Stomach smooth muscle (tissue), 2 donors: ENCODE measurements at regions not wholly inside any gene's neighbourhood (a gene's known extent, or its start where the extent isn't known, plus 50 kb on each side); places are given as distances from the start of the nearest gene placed in this dataset.

Experiments used
- H3K27ac ChIP-seq: one replicate; pipeline ENCODE4 v1.7.0; 2013; ENCODE audit warnings: mild to moderate bottlenecking, low read length, inconsistent platforms
- H3K27me3 ChIP-seq, 2 donors: one replicate each; pipeline ENCODE4 v1.7.0; 2013; ENCODE audit warnings: low read length in 2 of 2; ENCODE audit not compliant: insufficient read depth in 2 of 2, control insufficient read depth in 1 of 2
- H3K36me3 ChIP-seq, 2 donors: one replicate each; pipeline ENCODE4 v1.7.0; 2013; ENCODE audit warnings: low read length in 2 of 2; ENCODE audit not compliant: control insufficient read depth in 2 of 2, insufficient read depth in 2 of 2
- H3K4me1 ChIP-seq: one replicate; pipeline ENCODE4 v1.7.0; 2013; ENCODE audit warnings: low read length; ENCODE audit not compliant: control insufficient read depth, insufficient read depth
- H3K4me3 ChIP-seq, 2 donors: one replicate each; pipeline ENCODE4 v1.7.0; 2013; ENCODE audit warnings: low read length in 2 of 2
- H3K9ac ChIP-seq, 2 donors: one replicate each; pipeline ENCODE4 v1.7.0; 2013; ENCODE audit warnings: low read length in 2 of 2, mild to moderate bottlenecking in 1 of 2
- H3K9me3 ChIP-seq, 2 donors: one replicate each; pipeline ENCODE4 v1.7.0; 2013; ENCODE audit warnings: low read length in 2 of 2; ENCODE audit not compliant: control insufficient read depth in 2 of 2
- donor health status: healthy.
- donor health status: Pancreatic carcinoma.

DNA sequence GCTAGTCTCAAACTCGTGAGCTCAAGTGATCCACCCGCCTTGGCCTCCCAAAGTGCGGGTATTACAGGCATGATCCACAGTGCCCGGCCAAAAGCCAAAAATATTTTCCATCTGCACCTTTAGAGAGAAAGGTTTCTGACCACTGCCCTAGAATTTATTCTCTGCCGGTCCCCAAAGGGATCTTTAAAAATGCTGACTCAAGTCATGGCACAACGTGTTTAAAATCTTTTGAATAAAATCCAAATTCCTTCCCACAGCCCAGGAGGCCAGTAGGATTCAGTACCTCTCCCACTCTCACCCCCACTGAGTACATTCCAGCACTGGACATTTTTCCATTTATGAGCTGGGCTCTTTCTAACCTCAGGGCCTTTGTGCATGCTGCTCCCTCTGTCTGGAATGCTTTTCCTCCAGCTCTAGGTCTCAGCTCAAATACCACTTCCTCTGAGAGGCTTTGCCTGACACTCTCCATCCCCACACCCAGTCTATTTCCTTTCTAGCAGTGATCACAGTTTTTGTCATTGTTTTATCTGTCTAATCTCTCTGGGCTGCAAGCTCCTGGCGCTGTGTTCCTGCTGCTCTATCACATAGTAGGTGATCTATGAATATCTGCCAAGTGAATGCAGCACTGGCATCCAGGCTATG is 502.9 kb downstream of the SHQ1 start:
- Histone ChIP-seq H3K9me3 (peaks cover 0 to 3% of the 10 kb centered on the region in 2 donors), H3K27me3 (no peaks in the 10 kb centered on the region), H3K36me3 (no peaks in the 10 kb centered on the region), H3K9ac (no peak overlapping the region), H3K4me3 (no peak overlapping the region), H3K4me1 (peaks cover 3% of the 10 kb centered on the region), H3K27ac (no peak overlapping the region)

DNA sequence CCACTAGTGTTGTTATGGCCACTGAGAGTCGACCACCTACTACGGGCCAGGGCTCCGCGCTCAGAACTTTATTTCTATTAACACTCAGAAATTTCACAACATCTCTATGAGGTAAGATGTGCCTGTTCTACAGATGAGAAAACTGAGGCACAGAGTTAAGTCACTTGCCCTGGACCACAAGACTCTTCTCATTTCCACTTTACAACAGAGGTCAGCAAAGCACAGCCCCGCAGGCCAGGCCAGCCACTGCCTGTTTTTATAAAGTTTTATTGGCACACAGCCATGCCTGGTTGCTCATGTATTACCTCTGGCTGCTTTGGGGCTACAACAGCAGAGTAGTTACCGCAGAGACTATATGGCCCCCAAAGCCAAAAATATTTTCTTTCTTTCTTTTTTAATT is 503.6 kb downstream of the SHQ1 start:
- Histone ChIP-seq H3K9ac (no peak overlapping the region), H3K27ac (no peak overlapping the region), H3K9me3 (peaks cover 0 to 3% of the 10 kb centered on the region in 2 donors), H3K4me1 (peaks cover 3% of the 10 kb centered on the region), H3K36me3 (no peaks in the 10 kb centered on the region), H3K4me3 (no peak overlapping the region), H3K27me3 (no peaks in the 10 kb centered on the region)

DNA sequence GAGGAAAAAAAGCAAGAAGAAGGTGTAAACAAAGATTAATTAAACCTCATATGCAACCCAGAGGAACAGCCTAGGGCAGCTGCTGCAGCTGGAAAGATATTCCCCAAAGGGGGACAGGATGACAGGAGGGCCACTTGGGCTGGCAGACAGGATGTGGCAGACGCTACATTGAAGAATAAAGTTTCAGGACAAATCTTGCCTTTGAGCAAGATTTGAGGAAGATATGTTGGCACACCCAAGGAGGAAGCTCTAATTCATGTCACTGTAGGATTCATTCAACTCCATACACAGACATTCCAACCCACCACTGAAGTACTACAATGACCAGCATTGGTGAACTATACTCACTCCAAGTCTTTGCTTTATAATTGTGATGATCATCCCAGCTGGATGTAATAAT is 504.0 kb downstream of the SHQ1 start:
- peaks cover 0 to 3% of the 10 kb centered on the region in 2 donors for H3K9me3 ChIP-seq
- no peak overlapping the region for H3K27ac ChIP-seq
- H3K4me1 ChIP-seq: peaks cover 7% of the 10 kb centered on the region
- no peaks in the 10 kb centered on the region for H3K36me3 ChIP-seq
- no peaks in the 10 kb centered on the region for H3K27me3 ChIP-seq
- H3K4me3 ChIP-seq: no peak overlapping the region
- no peak overlapping the region for H3K9ac ChIP-seq

DNA sequence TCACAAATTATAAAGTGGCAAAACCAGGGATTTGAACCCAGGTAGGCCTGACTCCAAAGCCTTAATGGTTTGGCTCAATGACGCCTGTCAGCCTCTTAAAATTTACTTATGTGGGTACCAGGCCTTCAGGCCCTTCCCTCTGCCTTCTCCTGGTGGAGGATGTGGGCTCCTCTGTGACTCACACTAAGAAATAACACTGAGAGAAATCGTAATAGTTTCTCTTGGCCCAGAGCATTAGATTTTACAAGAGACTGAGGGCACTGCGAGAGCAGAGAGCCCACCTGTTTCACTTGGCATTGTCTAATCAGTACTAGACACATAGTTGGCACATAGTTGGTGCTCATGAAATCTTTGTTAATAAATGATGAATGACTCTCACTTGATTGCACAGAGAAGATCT is 505.2 kb downstream of the SHQ1 start:
- Histone ChIP-seq H3K36me3 (no peaks in the 10 kb centered on the region), H3K4me3 (no peak overlapping the region), H3K27me3 (no peaks in the 10 kb centered on the region), H3K9ac (no peak overlapping the region), H3K9me3 (no peaks in the 10 kb centered on the region), H3K4me1 (peaks cover 7% of the 10 kb centered on the region), H3K27ac (no peak overlapping the region)

DNA sequence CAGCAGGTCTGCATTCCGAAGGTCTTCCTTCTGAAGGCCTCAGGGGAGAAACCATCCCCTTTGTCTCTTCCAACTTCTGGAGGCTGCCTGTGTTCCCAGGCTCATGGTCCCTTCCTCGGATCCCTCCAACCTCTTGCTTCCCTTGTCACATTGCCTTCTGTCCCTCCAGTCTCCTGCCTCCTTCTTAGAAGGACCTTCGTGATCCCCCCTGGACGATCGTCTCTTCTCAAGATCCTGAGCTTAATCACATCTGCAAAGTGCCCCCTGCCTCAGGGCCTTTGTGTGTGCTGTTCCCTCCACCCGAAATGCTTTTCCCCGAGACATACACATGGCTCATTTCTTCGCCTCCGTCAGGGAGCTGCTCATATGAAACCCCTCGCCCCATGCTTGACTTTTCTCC is 505.8 kb downstream of the SHQ1 start:
- no peak overlapping the region for H3K4me3 ChIP-seq
- H3K36me3 ChIP-seq: no peaks in the 10 kb centered on the region
- H3K9ac ChIP-seq: no peak overlapping the region
- no peaks in the 10 kb centered on the region for H3K9me3 ChIP-seq
- no peaks in the 10 kb centered on the region for H3K27me3 ChIP-seq
- no peak overlapping the region for H3K27ac ChIP-seq
- H3K4me1 ChIP-seq: peaks cover 7% of the 10 kb centered on the region

DNA sequence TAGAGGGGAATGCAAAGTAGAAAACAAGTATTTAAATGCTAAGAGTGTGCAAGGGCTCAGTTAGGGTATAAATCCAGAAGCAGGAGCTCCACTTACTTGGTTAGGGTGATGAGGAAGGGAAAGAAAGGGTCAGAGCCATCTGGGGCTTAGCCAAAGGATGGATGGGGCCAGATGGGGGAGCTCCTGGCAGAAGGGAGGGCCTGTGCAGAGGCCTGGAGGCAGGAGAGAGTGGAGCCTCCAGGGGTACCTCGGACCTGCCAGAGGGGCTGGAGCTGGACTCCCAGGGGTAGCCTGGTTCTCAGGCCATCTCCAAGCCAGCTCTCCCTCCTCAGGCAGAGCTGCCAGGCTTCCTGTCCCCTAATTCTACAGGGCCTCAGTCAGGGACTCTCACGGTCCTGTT is 506.3 kb downstream of the SHQ1 start:
- H3K9ac ChIP-seq: no peak overlapping the region
- no peaks in the 10 kb centered on the region for H3K36me3 ChIP-seq
- no peaks in the 10 kb centered on the region for H3K9me3 ChIP-seq
- peaks cover 12% of the 10 kb centered on the region for H3K4me1 ChIP-seq
- H3K27ac ChIP-seq: no peak overlapping the region
- no peaks in the 10 kb centered on the region for H3K27me3 ChIP-seq
- H3K4me3 ChIP-seq: no peak overlapping the region

DNA sequence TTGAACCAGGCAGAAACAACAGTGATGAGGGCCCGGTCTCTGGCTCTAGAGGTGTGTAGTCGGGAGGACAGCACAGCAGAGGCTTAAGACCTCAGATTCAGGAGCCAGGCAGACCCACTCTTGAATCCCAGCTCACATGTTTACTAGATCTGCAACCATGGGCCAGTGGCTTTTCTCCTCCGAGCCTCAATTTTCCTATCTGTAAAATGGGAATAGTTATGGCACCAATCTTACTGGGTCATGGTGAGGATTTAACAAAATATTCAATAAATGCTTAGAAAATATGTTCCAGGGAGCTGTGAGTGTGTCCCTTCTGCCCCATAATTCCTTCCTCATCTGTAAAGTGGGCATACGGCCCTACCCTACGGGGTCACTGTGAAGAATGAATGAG is 506.9 kb downstream of the SHQ1 start:
- H3K4me3 ChIP-seq: no peak overlapping the region
- H3K4me1 ChIP-seq: peaks cover 17% of the 10 kb centered on the region
- H3K9me3 ChIP-seq: no peaks in the 10 kb centered on the region
- no peaks in the 10 kb centered on the region for H3K36me3 ChIP-seq
- H3K9ac ChIP-seq: no peak overlapping the region
- H3K27me3 ChIP-seq: no peaks in the 10 kb centered on the region
- H3K27ac ChIP-seq: no peak overlapping the region

DNA sequence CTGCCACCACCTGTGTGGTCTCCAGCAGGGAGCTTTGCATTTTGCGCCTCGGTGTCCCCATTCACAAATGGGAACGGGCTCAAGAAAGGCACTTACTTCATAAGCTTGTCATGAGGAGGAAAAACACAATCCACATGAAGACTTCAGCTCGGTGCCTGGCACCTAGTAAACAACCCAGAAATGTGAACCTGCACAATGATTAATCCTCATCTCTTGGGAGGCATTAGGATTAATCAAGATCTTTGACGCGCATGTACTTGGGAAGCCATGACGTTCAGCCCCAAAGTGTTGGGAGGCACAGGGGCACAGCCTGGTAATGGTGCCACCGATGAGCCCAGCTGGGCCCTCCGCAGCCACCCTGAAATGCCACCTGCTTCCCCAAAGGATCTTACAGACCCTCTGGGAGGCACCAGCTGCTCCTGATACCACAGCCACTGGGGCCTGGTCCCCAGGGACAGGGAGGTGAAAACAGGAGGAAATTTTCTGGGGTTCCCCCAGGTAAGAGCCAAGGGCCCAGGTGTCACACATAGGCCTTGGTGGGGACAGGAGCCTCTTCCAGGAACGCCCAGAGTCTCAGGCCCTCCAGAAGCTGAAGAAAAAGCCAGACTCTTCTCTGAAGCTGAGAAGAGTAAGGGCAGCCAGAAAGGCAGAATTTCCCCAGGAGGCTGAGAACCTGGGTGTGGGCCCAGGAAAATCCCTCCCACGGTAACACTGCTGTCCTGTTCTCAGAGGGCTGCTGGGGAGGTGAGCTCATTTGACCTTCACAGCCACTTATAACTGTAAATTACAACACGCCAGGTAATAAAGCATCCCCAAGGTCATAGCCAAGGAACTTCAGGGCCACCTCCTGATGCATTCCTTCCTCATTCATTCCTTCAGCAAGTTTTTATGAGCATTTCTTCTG is 507.5 kb downstream of the SHQ1 start:
- peaks cover 19% of the 10 kb centered on the region for H3K4me1 ChIP-seq

DNA sequence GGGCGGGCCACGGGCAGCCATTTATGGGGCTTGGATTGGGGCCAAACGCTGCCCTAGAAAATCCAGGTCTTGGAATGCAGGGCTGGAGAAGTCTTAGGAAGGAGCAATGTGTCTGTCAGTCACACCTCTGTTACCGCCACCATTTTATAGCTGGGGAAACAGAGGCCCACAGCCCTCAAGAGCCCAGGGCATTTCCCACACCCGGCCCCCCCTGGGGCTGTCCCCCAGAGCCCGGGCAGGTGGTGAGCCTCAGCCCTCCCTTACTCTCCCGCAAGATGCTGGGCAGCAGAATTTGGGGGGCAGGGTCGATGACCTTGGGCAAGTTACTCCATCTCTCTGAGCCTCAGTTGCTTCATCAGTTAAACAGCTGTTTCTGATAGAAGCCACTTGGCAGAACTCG is 508.2 kb downstream of the SHQ1 start:
- Histone ChIP-seq H3K27me3 (no peaks in the 10 kb centered on the region), H3K4me1 (peaks cover 19% of the 10 kb centered on the region), H3K36me3 (no peaks in the 10 kb centered on the region), H3K27ac (no peak overlapping the region), H3K9ac (no peak overlapping the region), H3K9me3 (no peaks in the 10 kb centered on the region), H3K4me3 (no peak overlapping the region)

More for the DNA sequence above, 507.5 kb downstream of the SHQ1 start:
- H3K27ac ChIP-seq: no peak overlapping the region
- H3K9me3 ChIP-seq: no peaks in the 10 kb centered on the region
- H3K27me3 ChIP-seq: no peaks in the 10 kb centered on the region
- no peaks in the 10 kb centered on the region for H3K36me3 ChIP-seq
- H3K9ac ChIP-seq: no peak overlapping the region
- no peak overlapping the region for H3K4me3 ChIP-seq

DNA sequence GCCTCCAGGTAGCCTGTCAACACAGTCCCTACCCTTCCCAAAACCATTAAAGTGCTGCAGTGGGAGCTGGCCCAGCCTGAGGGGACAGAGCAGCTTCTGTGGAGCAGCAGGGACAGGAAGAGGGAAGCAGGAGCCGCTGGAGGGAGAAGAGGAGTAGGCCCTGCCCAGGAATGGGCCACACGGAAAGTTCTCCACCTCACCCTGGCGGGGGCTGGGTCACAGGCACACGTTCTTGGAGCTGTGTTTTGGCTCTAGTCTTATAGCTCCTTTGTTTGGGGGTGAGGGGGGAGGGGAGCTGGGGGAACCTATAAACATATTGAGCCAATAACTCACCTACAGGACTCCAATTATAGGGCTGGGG is 508.6 kb downstream of the SHQ1 start:
- Histone ChIP-seq H3K27me3 (no peaks in the 10 kb centered on the region), H3K9ac (no peak overlapping the region), H3K27ac (no peak overlapping the region), H3K4me3 (no peak overlapping the region), H3K4me1 (peaks cover 19% of the 10 kb centered on the region), H3K9me3 (no peaks in the 10 kb centered on the region), H3K36me3 (no peaks in the 10 kb centered on the region)
